Fibroblast of villous mesenchyme (primary cell): ENCODE measurements at regions not wholly inside any gene's neighbourhood (a gene's known extent, or its start where the extent isn't known, plus 50 kb on each side); places are given as distances from the start of the nearest gene placed in this dataset.
A peak's percentile ranks its signal among the peaks of the same experiment; 100 is the strongest.
"Not testable (repeated sequence)": the region's sequence is repeated elsewhere in the genome, so short reads cannot be mapped to it uniquely, and the experiment has no call there.

Source experiments
- DNase-seq: peaks from one replicate; pipeline ENCODE4 v3.0.0-alpha.2; 2010; ENCODE audit warnings: low read depth
- H3K4me3 ChIP-seq: 2 replicates; pipeline ENCODE4 v1.5.1; 2011; ENCODE audit warnings: low read depth, mild to moderate bottlenecking, low read length
- TF ChIP-seq, protein P1 (sequence below): IDR thresholded peaks from 2 replicates; pipeline ENCODE4 v1.5.1; 2012; ENCODE audit warnings: low read depth, mild to moderate bottlenecking, low read length; ENCODE audit not compliant: insufficient read depth

- no peak for DNase-seq
- no peak overlapping the region for H3K4me3 ChIP-seq
- TF ChIP-seq, protein P1, sequence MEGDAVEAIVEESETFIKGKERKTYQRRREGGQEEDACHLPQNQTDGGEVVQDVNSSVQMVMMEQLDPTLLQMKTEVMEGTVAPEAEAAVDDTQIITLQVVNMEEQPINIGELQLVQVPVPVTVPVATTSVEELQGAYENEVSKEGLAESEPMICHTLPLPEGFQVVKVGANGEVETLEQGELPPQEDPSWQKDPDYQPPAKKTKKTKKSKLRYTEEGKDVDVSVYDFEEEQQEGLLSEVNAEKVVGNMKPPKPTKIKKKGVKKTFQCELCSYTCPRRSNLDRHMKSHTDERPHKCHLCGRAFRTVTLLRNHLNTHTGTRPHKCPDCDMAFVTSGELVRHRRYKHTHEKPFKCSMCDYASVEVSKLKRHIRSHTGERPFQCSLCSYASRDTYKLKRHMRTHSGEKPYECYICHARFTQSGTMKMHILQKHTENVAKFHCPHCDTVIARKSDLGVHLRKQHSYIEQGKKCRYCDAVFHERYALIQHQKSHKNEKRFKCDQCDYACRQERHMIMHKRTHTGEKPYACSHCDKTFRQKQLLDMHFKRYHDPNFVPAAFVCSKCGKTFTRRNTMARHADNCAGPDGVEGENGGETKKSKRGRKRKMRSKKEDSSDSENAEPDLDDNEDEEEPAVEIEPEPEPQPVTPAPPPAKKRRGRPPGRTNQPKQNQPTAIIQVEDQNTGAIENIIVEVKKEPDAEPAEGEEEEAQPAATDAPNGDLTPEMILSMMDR: no peak
Observed at GRCh38 chr13:90492872-90493271, 854.6 kb upstream of the MIR17HG start.

DNA sequence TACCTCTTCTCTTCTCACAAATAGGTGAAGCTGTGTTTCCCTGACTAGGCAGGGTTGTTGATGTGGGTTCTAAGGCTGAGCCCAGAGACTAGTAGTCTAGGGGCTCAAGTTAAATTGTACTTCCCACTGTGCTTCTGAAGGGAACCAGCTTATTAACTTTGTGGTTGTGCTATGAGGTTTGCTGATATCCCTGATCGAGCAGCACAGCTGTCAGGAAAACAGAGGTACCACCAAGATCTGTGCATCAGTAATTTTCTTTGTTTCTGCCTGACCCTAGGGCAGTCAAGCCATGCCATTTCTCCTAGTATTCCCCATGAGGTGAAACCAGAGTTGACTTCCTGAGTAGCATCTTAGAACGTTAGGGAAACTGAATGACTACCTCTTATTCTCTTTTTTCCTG is 853.8 kb upstream of the MIR17HG start:
- DNase-seq: no peak
- TF ChIP-seq, protein P1: no peak

GRCh38 chr13:90494849-90495248 is 852.6 kb upstream of the MIR17HG start:
- not testable (repeated sequence) for H3K4me3 ChIP-seq, DNase-seq

More for the DNA sequence above, 853.8 kb upstream of the MIR17HG start:
- no peak overlapping the region for H3K4me3 ChIP-seq

DNA sequence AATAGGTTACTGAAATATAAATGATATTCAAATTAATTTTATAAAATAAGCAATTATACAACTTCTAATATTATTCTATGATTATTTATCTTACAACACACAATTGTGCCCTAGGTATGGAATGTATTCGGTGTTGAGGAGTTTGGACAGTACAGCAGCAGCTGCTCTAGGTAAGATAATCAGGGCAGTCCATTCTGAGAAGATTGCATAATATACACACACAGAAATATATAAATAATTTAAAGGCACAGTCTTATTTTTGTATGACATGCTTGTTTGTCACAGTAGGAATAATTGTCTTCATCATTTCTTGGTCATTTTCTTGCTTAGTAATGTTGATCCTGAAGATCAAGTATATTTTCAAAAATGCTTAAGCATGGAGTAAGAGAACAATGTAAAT is 849.4 kb upstream of the MIR17HG start:
- TF ChIP-seq, protein P1: no peak
- H3K4me3 ChIP-seq: no peak overlapping the region
- peak; percentile 1 for DNase-seq

GRCh38 chr13:90498816-90499215 is 848.7 kb upstream of the MIR17HG start:
- H3K4me3 ChIP-seq: no peak overlapping the region
- TF ChIP-seq, protein P1: no peak
- no peak for DNase-seq

DNA sequence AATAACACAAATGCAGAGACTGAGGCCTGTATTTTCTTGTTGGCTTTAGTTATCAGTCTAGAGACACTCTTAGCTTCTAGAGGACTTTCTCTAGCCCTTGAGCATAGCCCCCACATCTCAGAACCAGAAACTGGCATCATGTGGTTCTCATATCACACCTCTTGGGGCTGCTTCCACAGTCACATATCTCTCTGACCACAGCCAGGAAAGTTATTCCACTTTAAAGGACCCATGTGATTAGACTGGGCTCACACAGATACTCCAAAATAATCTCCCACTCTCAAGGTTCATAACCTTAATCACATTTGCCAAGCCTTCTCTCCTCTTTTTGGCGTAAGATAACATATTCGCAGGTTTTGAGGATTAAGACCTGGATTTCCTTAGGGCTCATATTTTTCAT is 846.9 kb upstream of the MIR17HG start:
- no peak overlapping the region for H3K4me3 ChIP-seq
- no peak for DNase-seq
- TF ChIP-seq, protein P1: no peak

- TF ChIP-seq, protein P1: no peak
- no peak overlapping the region for H3K4me3 ChIP-seq
- no peak for DNase-seq
Observed at GRCh38 chr13:90502153-90502552, 845.3 kb upstream of the MIR17HG start.
